Skin epidermis (tissue), 12 donors: ENCODE measurements at regions not wholly inside any gene's neighbourhood (a gene's known extent, or its start where the extent isn't known, plus 50 kb on each side); places are given as distances from the start of the nearest gene placed in this dataset.
A peak's percentile ranks its signal among the peaks of the same experiment; 100 is the strongest.
"Not testable (repeated sequence)": the region's sequence is repeated elsewhere in the genome, so short reads cannot be mapped to it uniquely, and the experiment has no call there.

ENCODE experiments used
- H3K27ac ChIP-seq, 21 experiments: fragments of 200-600 bp; sonication (generic) in 11 of 21; one replicate each; pipeline ENCODE4 v1.5.0; 2020; ENCODE audit warnings: mild to moderate bottlenecking in 3 of 21, inconsistent platforms in 2 of 21, moderate library complexity in 2 of 21
- H3K4me3 ChIP-seq, 7 experiments: fragments of 200-600 bp; sonication (generic) in 2 of 7; one replicate each; pipeline ENCODE4 v1.5.0; 2020; ENCODE audit warnings: inconsistent platforms in 2 of 7, mild to moderate bottlenecking in 2 of 7, moderate library complexity in 1 of 7

- H3K27ac ChIP-seq = peak overlapping the region in 1 of 21 experiments; percentile 2
- no peak overlapping the region for H3K4me3 ChIP-seq
Observed at GRCh38 chr6:3919130-3919628, 70.0 kb downstream of the FAM50B start.

DNA sequence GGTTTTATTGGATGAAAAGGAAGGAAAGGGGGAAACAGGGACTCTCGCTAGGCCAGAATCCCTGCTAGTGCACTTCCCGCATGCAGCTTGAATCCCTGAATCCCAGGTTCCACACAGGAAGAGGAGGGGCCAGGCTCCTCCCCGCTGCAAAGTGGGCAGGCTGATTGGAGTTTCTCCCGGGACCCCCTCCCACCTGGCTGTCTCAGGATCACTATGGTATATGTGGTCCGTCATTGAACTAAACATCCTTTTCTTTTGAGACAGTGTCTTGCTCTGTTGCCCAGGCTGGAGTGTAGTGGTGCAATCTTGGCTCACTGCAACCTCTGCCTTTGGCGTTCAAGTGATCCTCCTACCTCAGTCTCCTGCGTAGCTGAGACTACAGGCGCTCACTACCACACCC lies 70.7 kb downstream of the FAM50B start:
- H3K4me3 ChIP-seq = no peak overlapping the region
- H3K27ac ChIP-seq = peak overlapping the region in 1 of 21 experiments; percentile 34

DNA sequence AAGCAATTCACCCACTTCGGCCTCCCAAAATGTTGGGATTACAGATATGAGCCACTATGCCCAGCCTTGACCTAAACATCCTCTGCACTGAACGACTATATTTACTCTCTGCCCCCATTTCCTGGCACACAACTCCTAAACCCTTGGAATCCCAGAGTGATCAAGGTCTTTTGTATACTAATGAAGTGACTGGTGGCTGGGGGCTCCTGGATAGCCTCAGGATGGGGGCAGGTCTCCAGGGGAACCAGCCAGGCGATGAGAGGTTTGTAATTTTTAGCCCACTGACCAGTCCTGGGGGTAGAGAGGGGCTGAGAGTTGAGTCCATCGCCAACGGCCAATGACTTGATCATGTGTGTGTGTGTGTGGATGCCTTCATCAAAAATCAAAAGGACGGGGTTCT lies 71.1 kb downstream of the FAM50B start:
- Histone ChIP-seq H3K4me3 (no peak overlapping the region), H3K27ac (no peak overlapping the region)

- H3K27ac ChIP-seq = no peak overlapping the region
- no peak overlapping the region for H3K4me3 ChIP-seq
Observed at GRCh38 chr6:3921663-3922062, 72.5 kb downstream of the FAM50B start.

GRCh38 chr6:3922619-3923018 lies 73.4 kb downstream of the FAM50B start:
- H3K27ac ChIP-seq, H3K4me3 ChIP-seq: not testable (repeated sequence)

GRCh38 chr6:3925223-3926149 lies 76.3 kb downstream of the FAM50B start:
- not testable (repeated sequence) for H3K4me3 ChIP-seq

GRCh38 chr6:3926150-3926482 lies 76.9 kb downstream of the FAM50B start:
- H3K4me3 ChIP-seq = no peak overlapping the region

More at GRCh38 chr6:3925223-3926149, 76.3 kb downstream of the FAM50B start:
- H3K27ac ChIP-seq = peak overlapping the region in 4 of 21 experiments; percentile 4 to 71 (median 45)

GRCh38 chr6:3928111-3928510 lies 78.9 kb downstream of the FAM50B start:
- H3K27ac ChIP-seq = peak overlapping the region in 3 of 21 experiments; percentile 51 to 71 (median 61)
- no peak overlapping the region for H3K4me3 ChIP-seq

More at GRCh38 chr6:3926150-3926482, 76.9 kb downstream of the FAM50B start:
- peak overlapping the region in 4 of 21 experiments; percentile 4 to 71 (median 45) for H3K27ac ChIP-seq

DNA sequence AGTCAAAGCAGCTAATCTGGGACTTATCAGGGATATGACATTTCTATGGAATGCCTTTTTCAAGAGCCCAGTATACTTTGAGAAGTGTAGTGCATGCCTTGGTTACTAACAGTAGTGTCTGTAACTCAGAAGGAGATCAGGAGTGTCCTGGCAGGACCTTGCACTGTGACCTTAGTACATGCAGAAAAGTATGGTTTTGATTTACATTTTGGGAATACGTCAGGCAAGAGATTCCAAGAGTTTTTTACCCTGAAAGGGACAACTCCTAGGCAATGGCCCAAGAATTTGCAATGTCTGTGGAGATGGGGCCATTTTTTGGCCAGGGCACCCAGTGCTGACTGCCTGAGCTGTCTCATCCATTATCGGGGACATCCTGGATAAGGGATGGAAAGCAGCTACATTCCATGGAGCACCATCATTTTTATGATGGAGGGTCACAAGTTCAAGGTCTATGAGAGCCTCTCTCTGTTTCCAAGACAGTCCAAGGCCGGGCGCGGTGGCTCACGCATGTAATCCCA lies 80.2 kb downstream of the FAM50B start:
- H3K4me3 ChIP-seq = no peak overlapping the region

GRCh38 chr6:3937438-3937837 lies 88.3 kb downstream of the FAM50B start:
- Histone ChIP-seq H3K4me3 (no peak overlapping the region), H3K27ac (no peak overlapping the region)

More for the DNA sequence above, 80.2 kb downstream of the FAM50B start:
- H3K27ac ChIP-seq = no peak overlapping the region

- Histone ChIP-seq H3K27ac (no peak overlapping the region), H3K4me3 (no peak overlapping the region)
Observed at GRCh38 chr6:3938715-3939367, 89.7 kb downstream of the FAM50B start.

DNA sequence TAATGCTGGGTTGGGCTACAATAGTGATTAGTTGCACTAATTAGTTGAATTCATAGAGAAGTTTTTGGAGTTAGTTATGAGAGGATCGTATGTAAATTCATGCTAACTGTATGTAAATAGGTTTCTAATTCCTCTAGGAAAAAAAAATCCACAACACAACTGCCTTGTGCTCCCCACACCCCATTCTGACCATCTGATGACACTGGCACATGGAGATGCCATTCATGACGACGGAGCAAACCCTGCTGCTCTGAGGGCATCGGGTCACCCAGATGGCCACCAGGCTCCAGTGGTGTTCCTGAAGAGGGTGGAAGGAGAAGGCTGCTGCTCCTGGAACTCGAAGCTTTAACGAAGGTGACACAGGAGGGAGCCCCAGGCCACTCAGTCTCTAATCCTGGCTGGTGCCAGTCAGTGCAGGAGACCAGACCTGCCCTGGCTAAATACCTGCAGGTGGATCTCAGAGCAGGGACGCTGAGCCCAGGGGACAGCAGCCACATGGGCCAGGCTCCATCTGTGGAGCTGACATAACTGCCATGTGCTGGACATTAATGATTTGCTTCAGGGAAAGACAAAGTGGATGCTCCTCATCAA lies 90.3 kb downstream of the FAM50B start:
- Histone ChIP-seq H3K4me3 (no peak overlapping the region), H3K27ac (no peak overlapping the region)

- no peak overlapping the region for H3K4me3 ChIP-seq
- H3K27ac ChIP-seq = no peak overlapping the region
Observed at GRCh38 chr6:3939964-3940363, 90.8 kb downstream of the FAM50B start.

GRCh38 chr6:3940703-3941102 lies 91.5 kb downstream of the FAM50B start:
- no peak overlapping the region for H3K4me3 ChIP-seq
- no peak overlapping the region for H3K27ac ChIP-seq

DNA sequence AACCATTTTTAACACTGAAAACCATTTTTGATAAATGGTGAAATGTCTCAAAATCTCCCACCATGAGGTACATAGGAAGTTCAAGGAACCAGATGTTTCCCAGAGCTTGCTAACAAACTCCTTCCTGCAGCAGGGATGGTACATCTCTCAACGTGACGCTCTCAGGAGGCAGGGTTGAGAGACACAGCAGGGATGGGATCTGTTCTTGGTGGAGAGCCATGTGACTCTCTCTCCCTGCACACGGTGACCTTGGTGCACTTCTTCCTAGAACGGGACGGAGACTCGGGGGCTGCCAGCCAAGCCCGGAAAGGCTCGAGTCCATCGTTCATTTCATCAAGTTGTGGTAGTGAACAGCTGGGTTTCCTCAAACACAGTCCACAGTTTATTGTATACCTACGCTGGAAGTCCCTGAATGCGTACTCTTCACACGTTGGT lies 94.2 kb downstream of the FAM50B start:
- no peak overlapping the region for H3K4me3 ChIP-seq
- H3K27ac ChIP-seq = no peak overlapping the region

GRCh38 chr6:3944246-3944645 lies 95.1 kb downstream of the FAM50B start:
- no peak overlapping the region for H3K4me3 ChIP-seq

DNA sequence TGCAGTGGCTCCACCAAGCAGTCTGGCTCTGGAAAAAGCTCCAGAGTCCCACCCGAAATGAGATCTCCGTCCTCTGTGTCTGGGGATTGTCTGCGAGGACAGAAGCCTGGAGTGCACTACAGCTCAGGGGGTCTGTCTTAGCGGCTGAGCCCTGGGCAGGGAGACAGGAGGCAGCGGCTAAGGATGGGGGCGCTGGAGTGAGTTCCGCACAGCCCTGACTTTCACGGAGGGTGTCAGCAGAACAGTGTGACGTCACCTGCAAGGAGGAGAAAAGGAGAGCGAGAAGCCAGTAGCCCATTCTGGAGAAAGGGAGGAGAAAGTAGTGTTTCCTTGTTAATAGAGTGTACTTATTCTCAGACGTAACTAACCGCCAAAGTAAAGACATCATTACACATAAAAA lies 97.6 kb downstream of the FAM50B start:
- H3K4me3 ChIP-seq = no peak overlapping the region
- no peak overlapping the region for H3K27ac ChIP-seq

More at GRCh38 chr6:3944246-3944645, 95.1 kb downstream of the FAM50B start:
- no peak overlapping the region for H3K27ac ChIP-seq

GRCh38 chr6:3948866-3949265 lies 99.7 kb downstream of the FAM50B start:
- H3K27ac ChIP-seq = no peak overlapping the region
- H3K4me3 ChIP-seq = no peak overlapping the region

GRCh38 chr6:3949521-3949920 lies 100.3 kb downstream of the FAM50B start:
- H3K4me3 ChIP-seq = no peak overlapping the region
- no peak overlapping the region for H3K27ac ChIP-seq

GRCh38 chr6:3956054-3956453 lies 106.9 kb downstream of the FAM50B start:
- Histone ChIP-seq H3K4me3 (no peak overlapping the region), H3K27ac (no peak overlapping the region)
